Rectal smooth muscle tissue (tissue), 1 donor: ENCODE measurements at regions not wholly inside any gene's neighbourhood (a gene's known extent, or its start where the extent isn't known, plus 50 kb on each side); places are given as distances from the start of the nearest gene placed in this dataset.

ENCODE experiments used
- H3K27ac ChIP-seq: one replicate; pipeline ENCODE4 v1.7.0; 2013; ENCODE audit warnings: low read depth, low read length, inconsistent platforms
- H3K27me3 ChIP-seq: one replicate; pipeline ENCODE4 v1.7.0; 2013; ENCODE audit warnings: low read length; ENCODE audit not compliant: control insufficient read depth, insufficient read depth
- H3K36me3 ChIP-seq: one replicate; pipeline ENCODE4 v1.7.0; 2013; ENCODE audit warnings: low read length; ENCODE audit not compliant: control insufficient read depth, insufficient read depth
- H3K4me1 ChIP-seq: one replicate; pipeline ENCODE4 v1.7.0; 2013; ENCODE audit warnings: low read length; ENCODE audit not compliant: control insufficient read depth, insufficient read depth
- H3K4me3 ChIP-seq: one replicate; pipeline ENCODE4 v1.7.0; 2013; ENCODE audit warnings: low read length
- H3K9ac ChIP-seq: one replicate; pipeline ENCODE4 v1.7.0; 2013; ENCODE audit warnings: low read length

DNA sequence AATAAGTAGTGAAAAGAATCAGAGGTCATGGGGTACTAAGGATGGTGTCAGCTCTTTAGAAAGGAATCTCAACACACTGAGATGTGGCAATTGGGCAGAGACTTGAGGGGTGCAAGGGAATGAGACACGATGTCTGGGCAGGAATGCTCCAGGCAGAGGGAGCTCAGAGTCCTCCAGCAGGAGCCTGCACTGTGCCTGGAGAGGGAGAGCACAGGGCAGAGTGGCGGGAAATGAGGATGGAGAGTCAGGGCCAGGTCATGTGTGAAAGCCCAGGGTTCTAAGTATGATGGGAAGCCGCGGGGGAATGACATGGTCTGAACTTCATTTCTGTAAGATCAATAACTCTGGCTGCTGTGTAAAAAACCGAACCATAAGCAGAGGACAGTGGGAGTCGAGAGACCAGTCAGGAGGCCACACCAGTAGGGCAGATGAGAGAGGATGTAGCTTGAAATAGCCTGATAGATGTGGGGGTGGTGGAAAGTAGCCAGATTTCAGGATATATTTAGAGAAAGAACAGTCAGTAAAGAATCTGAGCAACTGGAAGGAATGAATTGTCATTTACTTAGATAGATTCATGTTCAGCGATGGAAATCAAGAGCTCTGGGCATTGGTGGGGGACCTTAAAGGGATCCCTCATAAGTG, 133.4 kb upstream of the DTNBP1 start:
- Histone ChIP-seq H3K27ac (no peak overlapping the region), H3K4me1 (no peaks in the 10 kb centered on the region), H3K4me3 (no peak overlapping the region)

DNA sequence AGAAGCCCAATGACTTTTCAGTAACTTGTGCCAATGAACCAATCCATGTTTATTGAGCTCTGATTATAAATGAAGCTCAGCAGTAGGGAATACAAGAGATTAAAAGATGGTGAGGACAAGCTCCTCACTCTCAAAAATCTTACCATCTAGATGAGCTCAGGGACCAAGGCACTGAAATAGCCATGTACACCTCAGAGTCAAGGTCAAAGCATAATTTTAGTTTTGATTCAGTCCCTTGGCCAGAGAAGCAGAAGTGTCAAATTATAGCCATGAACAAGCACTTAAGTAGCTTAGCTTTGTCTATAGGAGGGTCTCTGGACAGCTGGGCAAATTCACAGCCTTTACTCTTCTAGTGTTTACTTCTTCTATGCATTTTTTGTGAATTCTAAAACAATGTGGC, 131.0 kb upstream of the DTNBP1 start:
- H3K27me3 ChIP-seq, result no peaks in the 10 kb centered on the region
- H3K27ac ChIP-seq, result no peak overlapping the region
- no peaks in the 10 kb centered on the region for H3K4me1 ChIP-seq
- H3K9ac ChIP-seq, result no peak overlapping the region
- no peak overlapping the region for H3K4me3 ChIP-seq
- H3K36me3 ChIP-seq, result no peaks in the 10 kb centered on the region

More for the DNA sequence above, 133.4 kb upstream of the DTNBP1 start:
- no peaks in the 10 kb centered on the region for H3K36me3 ChIP-seq
- H3K9ac ChIP-seq, result no peak overlapping the region
- H3K27me3 ChIP-seq, result no peaks in the 10 kb centered on the region

DNA sequence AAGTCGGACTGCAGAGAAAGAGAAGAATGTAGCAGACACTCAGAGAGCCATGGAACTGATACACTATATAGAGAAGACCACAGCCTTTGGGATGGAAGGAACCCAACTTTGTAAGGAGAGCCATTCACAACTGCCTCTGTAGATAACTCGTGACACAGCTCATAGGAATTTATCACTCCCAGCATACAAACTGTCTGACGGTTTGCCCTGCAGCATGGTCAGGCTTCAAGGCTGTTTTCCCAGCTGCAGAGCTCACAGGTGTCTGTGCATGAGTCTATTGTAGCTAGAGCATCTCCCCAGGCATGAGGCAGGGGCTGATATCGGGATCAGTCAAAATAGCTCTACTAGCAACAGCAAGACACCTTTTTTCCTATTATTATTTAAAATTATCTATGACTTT, 130.5 kb upstream of the DTNBP1 start:
- Histone ChIP-seq H3K27me3 (no peaks in the 10 kb centered on the region), H3K36me3 (no peaks in the 10 kb centered on the region), H3K9ac (no peak overlapping the region), H3K27ac (no peak overlapping the region), H3K4me1 (no peaks in the 10 kb centered on the region), H3K4me3 (no peak overlapping the region)

DNA sequence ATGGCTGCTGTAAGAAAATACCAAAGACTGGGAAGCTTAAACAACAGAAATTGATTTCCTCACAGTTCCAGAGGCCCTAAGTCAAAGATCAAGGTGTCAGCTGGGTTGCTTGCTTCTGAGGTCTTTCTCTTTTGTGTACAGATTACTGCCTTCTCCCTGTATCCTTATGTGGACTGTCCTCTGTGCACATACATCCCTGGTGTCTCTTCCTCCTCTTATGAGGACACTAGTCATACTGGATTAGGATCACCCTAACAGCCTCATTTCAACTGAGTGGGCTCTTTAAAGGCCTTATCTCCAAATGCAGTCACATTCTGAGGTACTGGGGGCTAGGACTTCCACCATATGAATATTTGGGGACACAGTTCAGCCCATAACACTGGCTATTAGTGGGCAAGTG, 130.0 kb upstream of the DTNBP1 start:
- Histone ChIP-seq H3K36me3 (no peaks in the 10 kb centered on the region), H3K4me1 (no peaks in the 10 kb centered on the region), H3K27ac (no peak overlapping the region), H3K27me3 (no peaks in the 10 kb centered on the region), H3K9ac (no peak overlapping the region), H3K4me3 (no peak overlapping the region)

DNA sequence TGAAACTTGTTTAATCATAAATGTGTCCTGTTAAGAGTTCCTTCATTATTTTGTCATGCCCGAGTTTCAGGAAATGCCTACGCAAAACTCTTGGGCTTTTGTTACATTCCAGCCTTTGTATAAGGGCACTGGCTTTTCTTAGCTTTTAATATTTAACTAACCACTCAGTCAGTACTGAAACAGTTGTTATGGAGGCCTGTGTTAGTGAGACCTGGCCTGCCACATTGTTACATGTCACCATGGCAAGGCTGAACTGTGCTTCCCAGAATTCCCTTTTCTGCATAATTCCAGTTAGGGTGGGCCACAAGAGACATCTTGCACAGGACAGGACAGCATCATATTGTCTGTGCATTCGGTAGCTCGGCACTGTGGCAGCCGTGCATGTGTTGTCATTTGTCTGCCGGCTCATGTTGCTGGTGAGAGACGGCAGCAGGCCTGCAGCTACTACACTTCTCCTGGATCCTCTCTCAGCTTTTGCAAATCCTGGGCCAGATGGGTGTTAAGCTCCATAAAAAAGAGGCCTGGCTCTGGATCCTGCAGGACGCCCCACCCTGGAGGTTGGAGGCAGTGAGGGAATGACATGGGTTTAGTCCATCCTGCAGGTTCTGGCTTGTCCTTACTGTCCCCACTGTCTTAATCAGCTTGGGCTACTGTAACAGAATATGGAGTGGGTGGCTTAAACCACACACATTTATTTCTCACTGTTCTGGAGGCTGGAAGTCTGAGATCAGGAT, 128.8 kb upstream of the DTNBP1 start:
- Histone ChIP-seq H3K27ac (no peak overlapping the region), H3K27me3 (no peaks in the 10 kb centered on the region), H3K9ac (no peak overlapping the region)

DNA sequence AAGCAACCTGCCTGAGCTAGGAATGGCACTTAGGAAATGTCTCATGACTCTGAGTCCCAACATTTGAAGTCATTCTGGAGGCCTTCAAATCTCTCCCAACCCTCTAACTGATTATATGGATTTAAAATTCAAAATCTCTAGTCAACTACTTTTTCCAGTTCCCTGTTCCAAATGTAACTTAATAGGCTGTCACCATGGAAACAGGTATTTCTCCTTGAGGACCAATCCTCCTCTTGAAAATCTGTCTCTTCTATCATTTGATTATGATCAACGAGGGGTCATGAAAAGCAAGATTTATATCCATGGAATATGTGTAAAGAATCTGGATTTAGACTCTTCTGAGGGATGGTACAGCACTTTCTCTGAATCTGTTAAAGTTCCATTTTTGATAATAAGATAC, 127.3 kb upstream of the DTNBP1 start:
- Histone ChIP-seq H3K4me1 (no peaks in the 10 kb centered on the region), H3K36me3 (no peaks in the 10 kb centered on the region), H3K27ac (no peak overlapping the region), H3K4me3 (no peak overlapping the region), H3K9ac (no peak overlapping the region), H3K27me3 (no peaks in the 10 kb centered on the region)

More for the DNA sequence above, 128.8 kb upstream of the DTNBP1 start:
- Histone ChIP-seq H3K4me3 (no peak overlapping the region), H3K36me3 (no peaks in the 10 kb centered on the region), H3K4me1 (no peaks in the 10 kb centered on the region)

DNA sequence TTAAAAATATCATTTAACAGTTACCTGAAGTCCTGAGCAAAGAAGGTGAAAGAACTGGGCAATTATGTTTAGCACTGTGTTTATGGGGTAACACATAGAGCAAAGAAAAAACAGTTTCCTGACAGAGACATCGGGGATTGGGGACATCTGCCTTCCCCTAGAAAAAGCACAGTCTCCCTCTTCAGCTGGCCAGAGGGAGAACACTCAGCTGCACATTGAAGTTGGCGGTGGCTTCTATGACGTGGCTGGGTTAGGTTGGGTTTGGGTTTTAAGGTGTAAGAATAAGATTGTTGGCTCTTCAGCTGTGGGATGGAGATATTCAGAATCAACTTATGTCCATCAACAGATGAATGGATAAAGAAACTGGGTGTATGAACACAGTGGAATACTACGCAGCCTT, 124.0 kb upstream of the DTNBP1 start:
- Histone ChIP-seq H3K9ac (no peak overlapping the region), H3K36me3 (no peaks in the 10 kb centered on the region), H3K4me1 (no peaks in the 10 kb centered on the region)

DNA sequence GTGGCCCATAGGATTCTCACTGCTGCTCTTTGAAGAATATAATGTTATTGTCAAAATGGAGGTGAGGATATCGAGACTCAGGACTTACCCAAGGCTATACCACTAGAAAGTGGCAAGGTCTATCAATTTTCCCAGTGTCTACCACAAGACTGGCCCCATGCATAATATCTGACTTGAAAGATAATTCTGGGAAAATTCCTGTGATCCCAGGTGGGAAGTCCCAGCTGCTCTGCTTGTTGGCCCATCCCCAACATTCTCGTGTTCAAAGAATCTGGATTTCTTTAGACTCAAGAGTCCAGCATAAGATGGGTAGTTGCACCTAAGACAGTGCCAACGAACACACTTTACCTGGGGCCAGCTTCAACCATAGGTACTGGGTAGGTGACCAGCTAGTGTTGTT, 120.7 kb upstream of the DTNBP1 start:
- H3K27me3 ChIP-seq, result no peaks in the 10 kb centered on the region
- H3K4me3 ChIP-seq, result no peak overlapping the region
- no peak overlapping the region for H3K27ac ChIP-seq
- no peak overlapping the region for H3K9ac ChIP-seq
- no peaks in the 10 kb centered on the region for H3K36me3 ChIP-seq
- H3K4me1 ChIP-seq, result no peaks in the 10 kb centered on the region

More for the DNA sequence above, 124.0 kb upstream of the DTNBP1 start:
- Histone ChIP-seq H3K27ac (no peak overlapping the region), H3K4me3 (no peak overlapping the region), H3K27me3 (no peaks in the 10 kb centered on the region)

DNA sequence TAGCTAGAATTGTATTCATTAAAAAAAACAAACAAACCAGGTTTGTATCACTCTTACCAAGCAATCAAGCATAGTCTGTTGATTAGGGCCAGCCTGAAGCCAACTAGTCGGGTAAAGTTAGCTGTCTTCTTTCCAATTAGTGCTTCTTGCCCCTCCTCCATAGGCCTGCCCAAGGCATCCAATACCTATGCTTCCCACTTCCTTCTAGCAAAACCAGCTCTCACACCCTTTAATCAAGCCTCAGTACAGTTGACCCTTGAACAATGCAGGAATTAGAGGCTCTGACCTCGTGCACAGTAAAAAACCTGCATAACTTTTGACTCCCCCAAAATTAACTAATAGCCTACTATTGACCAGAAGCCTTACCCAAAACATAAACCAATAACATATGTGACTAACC, 119.1 kb upstream of the DTNBP1 start:
- Histone ChIP-seq H3K27ac (no peak overlapping the region), H3K4me3 (no peak overlapping the region), H3K9ac (no peak overlapping the region)

DNA sequence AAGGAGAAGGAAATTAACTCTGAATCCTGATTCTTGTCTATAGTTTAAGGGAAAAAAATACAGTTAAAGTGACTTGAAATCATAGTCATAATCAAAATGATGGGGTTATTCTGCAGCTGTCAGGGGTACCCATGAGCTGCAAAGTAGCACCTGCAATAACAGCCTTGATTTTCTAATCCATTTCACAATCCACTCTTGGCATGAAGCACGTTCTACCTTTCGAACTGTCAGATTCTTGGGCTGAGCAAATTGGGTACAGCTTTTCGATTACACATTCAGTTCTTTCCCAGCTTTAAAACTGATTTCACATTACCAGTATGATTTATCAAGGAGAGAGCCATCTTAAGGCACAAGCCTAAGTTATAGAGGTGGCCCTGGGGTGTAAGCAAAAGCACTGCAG, 118.5 kb upstream of the DTNBP1 start:
- Histone ChIP-seq H3K27ac (no peak overlapping the region), H3K36me3 (no peaks in the 10 kb centered on the region)

More for the DNA sequence above, 119.1 kb upstream of the DTNBP1 start:
- H3K4me1 ChIP-seq, result no peaks in the 10 kb centered on the region
- no peaks in the 10 kb centered on the region for H3K36me3 ChIP-seq
- no peaks in the 10 kb centered on the region for H3K27me3 ChIP-seq

DNA sequence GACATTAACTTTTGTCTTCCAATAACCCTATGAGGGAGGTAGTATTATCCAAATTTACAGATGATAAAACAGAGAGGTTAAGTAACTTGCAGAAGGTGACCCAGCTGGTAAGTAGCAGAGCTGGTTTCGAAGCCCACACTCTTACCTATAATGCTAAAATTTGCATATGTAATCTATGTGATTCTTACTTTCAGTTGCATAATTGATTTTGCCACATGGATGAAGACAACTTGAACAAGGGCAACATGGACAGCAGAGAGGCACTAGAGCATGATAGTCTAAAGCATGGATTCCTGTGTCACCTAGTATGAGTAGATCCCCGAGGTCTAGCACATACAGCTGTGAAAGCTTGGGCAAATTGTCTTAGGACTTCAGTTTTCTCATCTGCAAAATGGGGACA, 117.6 kb upstream of the DTNBP1 start:
- no peaks in the 10 kb centered on the region for H3K36me3 ChIP-seq
- no peak overlapping the region for H3K9ac ChIP-seq
- H3K4me3 ChIP-seq, result no peak overlapping the region
- no peaks in the 10 kb centered on the region for H3K27me3 ChIP-seq
- no peaks in the 10 kb centered on the region for H3K4me1 ChIP-seq
- no peak overlapping the region for H3K27ac ChIP-seq

More for the DNA sequence above, 118.5 kb upstream of the DTNBP1 start:
- Histone ChIP-seq H3K9ac (no peak overlapping the region), H3K4me1 (no peaks in the 10 kb centered on the region), H3K4me3 (no peak overlapping the region), H3K27me3 (no peaks in the 10 kb centered on the region)

DNA sequence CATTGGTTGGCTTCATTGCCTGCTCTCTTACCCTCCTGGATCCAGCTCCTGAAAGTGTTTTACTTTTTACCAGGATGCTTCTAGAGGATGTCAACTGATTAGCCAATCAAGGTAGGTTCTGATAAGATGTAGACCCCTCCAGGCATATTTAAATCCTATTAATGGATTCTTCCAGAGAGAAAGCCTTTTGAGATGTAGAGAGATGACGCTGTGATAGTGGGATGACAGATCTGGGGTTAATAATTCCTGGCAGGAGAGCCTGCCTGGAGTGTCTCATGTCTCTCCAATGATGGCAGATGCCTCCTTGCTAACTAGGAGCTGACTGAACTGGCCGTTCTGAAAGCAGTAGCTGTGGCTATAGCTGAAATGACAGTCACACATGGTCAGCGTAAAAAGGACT, 116.9 kb upstream of the DTNBP1 start:
- H3K4me3 ChIP-seq, result no peak overlapping the region
- no peaks in the 10 kb centered on the region for H3K27me3 ChIP-seq
- H3K36me3 ChIP-seq, result no peaks in the 10 kb centered on the region
- no peaks in the 10 kb centered on the region for H3K4me1 ChIP-seq
- no peak overlapping the region for H3K27ac ChIP-seq
- H3K9ac ChIP-seq, result no peak overlapping the region

DNA sequence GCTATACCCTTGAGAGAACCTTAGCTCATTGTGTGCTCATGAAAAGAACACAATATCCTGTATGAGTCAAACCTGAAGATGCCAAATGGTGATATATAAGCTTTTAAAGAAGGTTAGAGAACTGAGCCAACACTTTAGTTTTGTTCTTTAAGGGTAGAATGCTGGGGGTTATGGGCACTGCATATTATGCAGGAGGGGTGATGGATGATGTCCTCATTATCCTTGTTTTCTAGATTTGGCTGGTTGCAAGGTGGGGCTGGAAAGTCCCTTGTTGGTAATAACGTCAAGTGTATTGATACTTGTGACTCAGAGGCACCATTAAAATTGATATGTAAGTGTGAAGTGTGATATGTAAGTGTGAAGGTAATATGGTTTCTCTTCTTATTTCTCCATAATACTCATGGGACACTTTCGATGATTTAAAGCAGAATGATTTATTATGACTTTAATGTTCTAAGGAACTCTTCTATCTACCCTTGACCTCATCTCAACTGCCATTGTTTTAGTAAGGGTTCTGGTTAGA, 113.7 kb upstream of the DTNBP1 start:
- Histone ChIP-seq H3K27me3 (no peaks in the 10 kb centered on the region), H3K4me1 (no peaks in the 10 kb centered on the region), H3K36me3 (no peaks in the 10 kb centered on the region), H3K4me3 (no peak overlapping the region), H3K27ac (no peak overlapping the region), H3K9ac (no peak overlapping the region)
